CD4-positive, CD25-positive, alpha-beta regulatory T cell (primary cell): ENCODE measurements at regions not wholly inside any gene's neighbourhood (a gene's known extent, or its start where the extent isn't known, plus 50 kb on each side); places are given as distances from the start of the nearest gene placed in this dataset.

Experiments used
- ATAC-seq, 2 donors: fragments of 150-1000 bp; cut with Tn5 transposase; one replicate each; pipeline ENCODE4 v1.10.0; 2021; ENCODE audit warnings: low read depth in 2 of 2, moderate number of reproducible peaks in 2 of 2, moderate library complexity in 1 of 2
- DNase-seq, 3 donors: peaks; one replicate each; pipeline versions ENCODE4 v3.0.0 to v3.0.0-alpha.2; 2012 to 2022; ENCODE audit warnings: mixed read lengths in 1 of 3
- H3K27ac ChIP-seq: one replicate; pipeline ENCODE4 v1.7.0; 2013; ENCODE audit warnings: mild to moderate bottlenecking, low read length; ENCODE audit not compliant: insufficient read depth, poor library complexity, severe bottlenecking
- H3K27me3 ChIP-seq: one replicate; pipeline ENCODE4 v1.7.0; 2013; ENCODE audit warnings: low read length; ENCODE audit not compliant: control insufficient read depth, insufficient read depth
- H3K36me3 ChIP-seq: one replicate; pipeline ENCODE4 v1.7.0; 2013; ENCODE audit warnings: mild to moderate bottlenecking, low read length, moderate library complexity; ENCODE audit not compliant: control insufficient read depth, insufficient read depth
- H3K4me1 ChIP-seq: 2 replicates; pipeline ENCODE4 v1.7.0; 2013; ENCODE audit warnings: mild to moderate bottlenecking, low read length; ENCODE audit not compliant: insufficient read depth, control insufficient read depth, poor library complexity, severe bottlenecking
- H3K4me3 ChIP-seq: one replicate; pipeline ENCODE4 v1.7.0; 2013; ENCODE audit warnings: low read depth, mild to moderate bottlenecking, low read length, moderate library complexity
- H3K9me3 ChIP-seq, 2 experiments: 1 replicate in 1 of 2; 2 replicates in 1 of 2; pipeline ENCODE4 v1.7.0; 2013; ENCODE audit warnings: low read length in 2 of 2, mild to moderate bottlenecking in 1 of 2, moderate library complexity in 1 of 2; ENCODE audit not compliant: control insufficient read depth in 2 of 2
- H3K27ac Mint-ChIP-seq, 3 donors: one replicate each; pipeline ENCODE4 v1.8.0; 2020 to 2022; ENCODE audit warnings: mild to moderate bottlenecking in 3 of 3, mixed read lengths in 3 of 3, moderate library complexity in 2 of 3
- H3K27me3 Mint-ChIP-seq: one replicate; pipeline ENCODE4 v1.8.0; 2022; ENCODE audit warnings: mild to moderate bottlenecking, mixed read lengths
- H3K36me3 Mint-ChIP-seq: one replicate; pipeline ENCODE4 v1.8.0; 2020; ENCODE audit warnings: mixed read lengths
- H3K4me1 Mint-ChIP-seq, 4 donors: one replicate each; pipeline ENCODE4 v1.8.0; 2020 to 2022; ENCODE audit warnings: mixed read lengths in 4 of 4, mild to moderate bottlenecking in 1 of 4
- H3K4me3 Mint-ChIP-seq, 4 donors: one replicate each; pipeline ENCODE4 v1.8.0; 2020 to 2022; ENCODE audit warnings: mild to moderate bottlenecking in 4 of 4, mixed read lengths in 4 of 4, moderate library complexity in 3 of 4
- H3K9me3 Mint-ChIP-seq, 7 donors: one replicate each; pipeline ENCODE4 v1.8.0; 2020 to 2022; ENCODE audit warnings: mixed read lengths in 7 of 7, mild to moderate bottlenecking in 3 of 7, moderate library complexity in 2 of 7

DNA sequence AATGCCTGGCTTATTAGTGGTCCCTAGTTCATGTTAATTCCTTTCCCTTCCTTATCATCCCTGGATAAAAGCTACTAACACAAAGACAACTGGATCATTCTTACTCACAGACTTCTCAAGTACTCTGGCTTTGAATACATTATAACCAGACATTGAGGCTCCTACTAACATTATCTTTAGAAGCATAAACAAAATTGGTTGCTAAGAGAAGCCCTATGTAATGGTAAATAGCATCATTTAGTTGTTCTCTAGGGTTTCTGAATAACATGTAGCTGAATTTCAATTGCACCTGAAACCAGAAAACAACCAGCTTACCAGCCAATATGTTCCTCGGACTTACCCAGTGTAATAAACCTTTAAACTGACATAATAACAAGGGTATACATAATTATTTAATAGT lies 114.1 kb upstream of the NCKAP5 start:
- H3K27me3 ChIP-seq: no peaks in the 10 kb centered on the region
- ATAC-seq: no peak
- no peak overlapping the region for H3K27ac ChIP-seq
- no peaks in the 10 kb centered on the region for H3K9me3 ChIP-seq
- Mint-ChIP-seq H3K27me3 (no peaks in the 10 kb centered on the region), H3K4me3 (no peak overlapping the region), H3K9me3 (peaks cover 0 to 8% (median 2%) of the 10 kb centered on the region in 7 donors), H3K27ac (no peak overlapping the region), H3K36me3 (no peaks in the 10 kb centered on the region), H3K4me1 (no peaks in the 10 kb centered on the region)
- no peak for DNase-seq
- H3K4me3 ChIP-seq: no peak overlapping the region
- H3K4me1 ChIP-seq: no peaks in the 10 kb centered on the region
- no peaks in the 10 kb centered on the region for H3K36me3 ChIP-seq

DNA sequence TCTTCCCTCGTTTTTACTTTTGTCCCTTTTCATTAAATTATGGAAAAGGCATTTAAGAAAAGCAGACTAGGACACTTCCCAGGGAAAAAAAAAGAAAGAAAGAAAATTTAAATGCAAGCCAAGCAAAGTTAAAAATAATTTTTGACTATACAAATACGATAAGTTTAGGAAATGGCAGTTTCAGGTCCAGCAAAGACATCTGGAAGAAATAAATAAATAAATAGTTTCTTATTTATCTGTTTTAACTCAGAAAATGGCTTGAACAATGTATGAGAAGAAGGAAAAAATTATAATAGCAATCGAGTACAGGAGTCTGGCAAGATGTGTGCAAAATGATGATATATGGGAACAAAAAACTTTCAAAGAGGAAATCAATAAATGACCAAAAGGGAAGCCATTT lies 114.6 kb upstream of the NCKAP5 start:
- H3K4me1 ChIP-seq: no peaks in the 10 kb centered on the region
- DNase-seq (no peak), ATAC-seq (no peak)
- H3K4me3 ChIP-seq: no peak overlapping the region
- H3K36me3 ChIP-seq: no peaks in the 10 kb centered on the region
- Mint-ChIP-seq H3K36me3 (no peaks in the 10 kb centered on the region), H3K4me1 (no peaks in the 10 kb centered on the region), H3K27me3 (no peaks in the 10 kb centered on the region), H3K27ac (no peak overlapping the region), H3K9me3 (peaks cover 0 to 8% (median 3%) of the 10 kb centered on the region in 7 donors), H3K4me3 (no peak overlapping the region)
- no peaks in the 10 kb centered on the region for H3K9me3 ChIP-seq
- H3K27ac ChIP-seq: no peak overlapping the region
- H3K27me3 ChIP-seq: no peaks in the 10 kb centered on the region

DNA sequence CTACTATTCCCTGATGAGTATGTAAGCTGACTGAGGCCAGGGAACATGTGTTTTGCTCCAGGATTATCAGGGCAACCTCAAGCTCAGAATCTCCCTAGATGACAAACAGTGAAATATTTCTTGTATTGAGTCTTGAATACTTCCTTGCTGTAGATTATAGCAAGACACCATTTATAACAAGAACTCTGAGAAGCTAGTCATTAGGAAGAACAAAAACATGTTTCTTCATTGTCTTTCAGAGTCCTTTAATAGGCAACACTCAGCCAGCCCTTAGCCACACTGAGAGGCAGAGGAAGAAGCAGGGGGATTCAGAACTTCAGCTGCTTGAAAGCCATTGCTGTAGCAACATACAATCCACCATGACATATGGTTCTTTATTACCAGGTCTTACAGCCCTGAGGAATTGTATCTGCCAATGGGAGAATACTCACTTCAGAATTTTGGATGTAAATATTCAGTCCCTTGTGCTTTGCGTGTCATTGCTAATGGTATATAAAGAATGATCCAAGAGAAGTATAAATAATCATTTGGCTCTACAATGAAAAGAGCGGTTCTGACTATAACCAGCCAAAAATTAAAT lies 117.5 kb upstream of the NCKAP5 start:
- Histone ChIP-seq H3K4me3 (no peak overlapping the region), H3K9me3 (no peaks in the 10 kb centered on the region), H3K36me3 (no peaks in the 10 kb centered on the region), H3K4me1 (no peaks in the 10 kb centered on the region), H3K27me3 (no peaks in the 10 kb centered on the region), H3K27ac (no peak overlapping the region)
- Mint-ChIP-seq H3K36me3 (no peaks in the 10 kb centered on the region), H3K27ac (no peak overlapping the region), H3K27me3 (no peaks in the 10 kb centered on the region), H3K9me3 (peaks cover 0 to 4% (median 0%) of the 10 kb centered on the region in 7 donors), H3K4me1 (no peaks in the 10 kb centered on the region), H3K4me3 (no peak overlapping the region)
- no peak for DNase-seq
- no peak for ATAC-seq

DNA sequence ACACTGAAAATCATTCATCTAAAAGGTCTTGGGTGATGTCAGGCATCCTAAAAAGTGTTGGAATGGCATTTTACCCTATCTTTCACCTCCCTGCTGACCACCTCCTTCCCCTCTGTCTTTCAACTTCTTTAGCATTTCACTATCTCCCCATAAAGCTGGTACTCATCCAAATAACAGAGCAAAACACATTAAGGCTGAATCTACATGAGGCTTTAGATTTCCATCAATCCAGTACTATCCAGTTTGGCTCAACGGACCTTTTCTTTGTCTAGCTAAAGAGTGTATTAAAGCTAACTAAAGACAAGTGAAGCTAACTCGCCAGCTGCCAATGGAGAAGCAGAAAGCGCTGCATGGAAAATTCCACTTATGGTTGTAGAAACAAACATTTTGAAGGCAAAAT lies 122.5 kb upstream of the NCKAP5 start:
- Histone ChIP-seq H3K9me3 (no peaks in the 10 kb centered on the region), H3K4me3 (no peak overlapping the region), H3K4me1 (no peaks in the 10 kb centered on the region), H3K27me3 (no peaks in the 10 kb centered on the region), H3K36me3 (no peaks in the 10 kb centered on the region), H3K27ac (no peak overlapping the region)
- no peak for DNase-seq
- H3K27me3 Mint-ChIP-seq: no peaks in the 10 kb centered on the region
- no peak overlapping the region for H3K4me3 Mint-ChIP-seq
- no peaks in the 10 kb centered on the region for H3K4me1 Mint-ChIP-seq
- H3K9me3 Mint-ChIP-seq: peaks cover 0 to 11% (median 7%) of the 10 kb centered on the region in 7 donors
- no peaks in the 10 kb centered on the region for H3K36me3 Mint-ChIP-seq
- no peak overlapping the region for H3K27ac Mint-ChIP-seq
- no peak for ATAC-seq

DNA sequence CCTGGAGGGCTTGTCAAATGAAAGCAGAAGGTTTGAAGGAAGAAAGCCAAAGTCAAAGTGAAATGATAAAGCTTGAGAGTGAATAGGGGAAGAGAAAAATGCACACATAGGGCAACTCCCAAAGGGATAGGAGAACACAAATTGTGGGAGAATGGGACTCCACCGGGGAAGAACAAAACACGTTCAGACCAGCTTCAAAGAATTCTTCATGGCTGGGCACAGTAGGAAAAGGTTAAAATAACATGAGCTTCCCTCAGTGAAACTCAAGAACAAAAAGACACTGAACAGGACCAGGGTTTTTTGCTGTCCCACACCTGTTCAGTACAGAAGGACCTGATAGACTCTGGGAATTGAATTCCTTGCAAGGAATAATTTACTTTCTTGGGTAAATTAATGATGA lies 123.1 kb upstream of the NCKAP5 start:
- DNase-seq (no peak), ATAC-seq (no peak)
- Histone ChIP-seq H3K4me1 (no peaks in the 10 kb centered on the region), H3K27ac (no peak overlapping the region), H3K9me3 (no peaks in the 10 kb centered on the region), H3K36me3 (no peaks in the 10 kb centered on the region), H3K4me3 (no peak overlapping the region), H3K27me3 (no peaks in the 10 kb centered on the region)
- peaks cover 0 to 11% (median 7%) of the 10 kb centered on the region in 7 donors for H3K9me3 Mint-ChIP-seq
- no peak overlapping the region for H3K4me3 Mint-ChIP-seq
- no peaks in the 10 kb centered on the region for H3K36me3 Mint-ChIP-seq
- no peaks in the 10 kb centered on the region for H3K27me3 Mint-ChIP-seq
- no peak overlapping the region for H3K27ac Mint-ChIP-seq
- H3K4me1 Mint-ChIP-seq: no peaks in the 10 kb centered on the region

DNA sequence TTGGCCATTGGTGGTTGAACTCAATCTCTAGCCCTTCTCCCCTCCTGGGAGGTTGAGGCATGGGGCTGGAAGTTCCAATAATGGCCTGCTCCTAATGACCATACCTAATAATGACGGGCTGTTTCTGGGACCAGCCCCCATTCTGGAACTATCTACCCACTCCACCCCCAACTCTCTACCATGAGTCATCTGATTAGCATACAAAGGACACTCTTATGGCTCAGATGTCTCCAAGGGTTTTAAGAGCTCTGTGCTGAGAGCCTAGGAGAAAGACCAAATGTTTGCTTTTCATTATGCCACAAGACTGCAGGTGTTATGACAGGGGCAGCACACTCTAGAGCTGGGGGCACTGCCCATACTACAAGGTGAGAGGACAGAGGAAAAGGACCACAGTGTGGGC lies 137.0 kb upstream of the NCKAP5 start:
- ATAC-seq: no peak
- peaks cover 0 to 4% (median 3%) of the 10 kb centered on the region in 7 donors for H3K9me3 Mint-ChIP-seq

DNA sequence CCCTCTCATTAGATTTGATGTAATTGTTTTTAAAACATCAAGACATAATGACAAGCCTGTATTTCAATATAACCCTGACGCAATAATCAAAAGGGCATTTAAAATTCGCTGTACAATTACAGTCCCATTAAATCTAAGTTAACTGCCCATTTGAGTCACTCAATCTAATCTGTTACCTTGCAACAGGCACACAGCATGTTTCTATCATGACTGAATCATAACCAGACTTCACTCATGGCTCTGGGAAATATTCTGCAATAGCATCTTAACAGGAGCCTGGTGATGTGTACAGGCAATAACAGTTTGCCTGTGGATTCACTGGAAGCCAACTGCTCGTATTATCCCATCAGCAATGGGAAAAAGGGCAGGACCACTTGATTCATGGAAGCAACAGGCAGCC lies 142.3 kb upstream of the NCKAP5 start:
- no peak overlapping the region for H3K27ac ChIP-seq
- no peaks in the 10 kb centered on the region for H3K27me3 Mint-ChIP-seq
- H3K4me3 ChIP-seq: no peak overlapping the region
- H3K36me3 ChIP-seq: no peaks in the 10 kb centered on the region
- H3K9me3 ChIP-seq: no peaks in the 10 kb centered on the region
- no peaks in the 10 kb centered on the region for H3K4me1 ChIP-seq
- no peak for DNase-seq
- no peak overlapping the region for H3K27ac Mint-ChIP-seq
- ATAC-seq: no peak
- H3K4me3 Mint-ChIP-seq: no peak overlapping the region
- no peaks in the 10 kb centered on the region for H3K27me3 ChIP-seq
- H3K9me3 Mint-ChIP-seq: peaks cover 0 to 11% (median 3%) of the 10 kb centered on the region in 7 donors
- no peaks in the 10 kb centered on the region for H3K36me3 Mint-ChIP-seq
- H3K4me1 Mint-ChIP-seq: no peaks in the 10 kb centered on the region

More for the DNA sequence above, 137.0 kb upstream of the NCKAP5 start:
- H3K4me1 ChIP-seq: no peaks in the 10 kb centered on the region
- no peak overlapping the region for H3K27ac ChIP-seq
- Mint-ChIP-seq H3K27me3 (no peaks in the 10 kb centered on the region), H3K4me3 (no peak overlapping the region), H3K27ac (no peak overlapping the region), H3K36me3 (no peaks in the 10 kb centered on the region), H3K4me1 (no peaks in the 10 kb centered on the region)
- DNase-seq: no peak
- H3K27me3 ChIP-seq: no peaks in the 10 kb centered on the region
- no peaks in the 10 kb centered on the region for H3K9me3 ChIP-seq
- no peaks in the 10 kb centered on the region for H3K36me3 ChIP-seq
- no peak overlapping the region for H3K4me3 ChIP-seq

DNA sequence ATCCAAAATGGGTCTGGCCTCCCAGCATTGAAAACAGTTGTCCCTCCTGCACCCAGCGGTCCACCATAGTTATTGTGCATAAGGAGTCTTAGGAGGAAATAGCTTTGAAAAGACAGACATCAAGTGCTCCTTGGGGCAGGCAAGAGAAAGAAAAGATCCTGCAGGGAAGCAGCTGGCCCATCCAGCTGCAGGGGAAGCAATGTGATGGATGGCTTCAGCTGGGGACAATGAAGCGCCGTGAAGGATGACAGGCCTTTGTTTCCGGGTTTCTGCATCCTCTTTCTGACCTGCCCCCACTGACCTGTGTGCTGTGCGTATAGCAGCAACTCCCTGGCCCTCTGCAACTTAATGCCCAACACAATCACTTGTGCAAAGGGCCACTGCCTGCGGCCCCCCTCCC lies 142.9 kb upstream of the NCKAP5 start:
- Mint-ChIP-seq H3K4me3 (no peak overlapping the region), H3K4me1 (no peaks in the 10 kb centered on the region), H3K36me3 (no peaks in the 10 kb centered on the region), H3K9me3 (peaks cover 0 to 11% (median 3%) of the 10 kb centered on the region in 7 donors), H3K27me3 (no peaks in the 10 kb centered on the region), H3K27ac (no peak overlapping the region)
- no peak for ATAC-seq
- H3K27ac ChIP-seq: no peak overlapping the region
- H3K4me3 ChIP-seq: no peak overlapping the region
- H3K36me3 ChIP-seq: no peaks in the 10 kb centered on the region
- no peaks in the 10 kb centered on the region for H3K9me3 ChIP-seq
- H3K27me3 ChIP-seq: no peaks in the 10 kb centered on the region
- no peak for DNase-seq
- no peaks in the 10 kb centered on the region for H3K4me1 ChIP-seq
